Subcutaneous abdominal adipose tissue (tissue), 5 donors: ENCODE measurements at regions not wholly inside any gene's neighbourhood (a gene's known extent, or its start where the extent isn't known, plus 50 kb on each side); places are given as distances from the start of the nearest gene placed in this dataset.
"Not testable (repeated sequence)": the region's sequence is repeated elsewhere in the genome, so short reads cannot be mapped to it uniquely, and the experiment has no call there.

ENCODE experiments used
- H3K27ac ChIP-seq: one replicate; pipeline ENCODE4 v1.7.0; 2013; ENCODE audit warnings: low read depth, mild to moderate bottlenecking, inconsistent platforms, low read length, moderate library complexity
- H3K27me3 ChIP-seq, 5 donors: one replicate each; pipeline ENCODE4 v1.7.0; 2013; ENCODE audit warnings: low read length in 5 of 5, inconsistent platforms in 1 of 5; ENCODE audit not compliant: control insufficient read depth in 5 of 5, insufficient read depth in 4 of 5
- H3K36me3 ChIP-seq, 5 donors: one replicate each; pipeline ENCODE4 v1.7.0; 2013; ENCODE audit warnings: low read length in 5 of 5; ENCODE audit not compliant: control insufficient read depth in 5 of 5, insufficient read depth in 5 of 5
- H3K4me1 ChIP-seq, 5 donors: one replicate each; pipeline ENCODE4 v1.7.0; 2013; ENCODE audit warnings: low read length in 5 of 5, mild to moderate bottlenecking in 3 of 5, moderate library complexity in 1 of 5; ENCODE audit not compliant: control insufficient read depth in 5 of 5, insufficient read depth in 5 of 5
- H3K4me3 ChIP-seq, 5 donors: one replicate each; pipeline ENCODE4 v1.7.0; 2013; ENCODE audit warnings: low read length in 5 of 5, low read depth in 1 of 5
- H3K9ac ChIP-seq, 5 donors: one replicate each; pipeline ENCODE4 v1.7.0; 2013; ENCODE audit warnings: low read length in 5 of 5, mild to moderate bottlenecking in 4 of 5, moderate library complexity in 3 of 5
- H3K9me3 ChIP-seq, 5 donors: one replicate each; pipeline ENCODE4 v1.7.0; 2013; ENCODE audit warnings: low read length in 5 of 5; ENCODE audit not compliant: control insufficient read depth in 5 of 5
- donor health status: healthy.
- donor health status: healthy.
- donor health status: healthy.
- donor health status: healthy.
- donor health status: healthy.

- H3K4me3 ChIP-seq = peak overlapping the region in 2 of 5 donors; percentile 31 to 42
- H3K27me3 ChIP-seq = peaks cover 4 to 25% (median 7%) of the 10 kb centered on the region in 5 donors
These were observed 164.3 kb upstream of the PABPC3 start for GRCh38 chr13:24931450-24932251.

DNA sequence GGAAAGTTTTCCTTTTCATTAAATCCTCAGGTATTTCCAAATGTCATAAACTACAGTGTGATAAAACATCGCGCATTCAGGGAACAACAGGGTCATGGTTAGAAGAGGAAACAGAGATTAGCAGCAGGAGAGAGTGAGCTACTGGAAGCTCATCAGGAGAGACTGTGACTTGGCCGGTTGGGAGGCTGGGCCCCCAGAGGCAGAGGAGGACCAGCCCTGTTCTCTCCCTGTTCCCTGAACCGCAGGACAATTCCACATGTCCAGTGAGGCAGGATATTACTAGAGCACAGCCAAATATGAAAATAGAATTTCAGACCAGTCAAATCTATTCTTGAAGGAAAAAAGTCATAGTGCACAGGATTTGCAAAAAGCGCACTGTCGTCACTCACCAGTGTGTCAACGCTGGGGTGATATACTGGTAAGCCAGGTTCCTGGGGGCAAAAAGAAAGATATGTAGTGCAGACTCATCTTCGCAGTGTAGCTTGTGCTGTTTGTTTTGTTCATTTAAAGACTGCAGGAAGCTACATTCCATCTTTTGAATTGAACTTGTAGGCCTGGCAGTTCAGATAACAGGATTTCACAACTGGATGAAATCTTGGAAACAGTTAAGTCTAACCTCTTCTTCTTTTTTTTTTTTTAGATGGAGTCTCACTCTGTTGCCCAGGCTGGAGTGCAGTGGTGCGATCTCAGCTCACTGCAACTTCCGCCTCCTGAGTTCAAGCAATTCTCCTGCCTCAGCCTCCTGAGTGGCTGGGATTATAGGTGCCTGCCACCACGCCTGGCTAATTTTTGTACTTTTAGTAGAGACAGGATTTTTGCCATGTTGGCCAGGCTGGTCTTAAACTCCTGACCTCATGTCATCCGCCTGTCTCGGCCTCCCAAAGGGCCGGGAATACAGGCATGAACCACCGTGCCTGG is 162.6 kb upstream of the PABPC3 start:
- H3K9me3 ChIP-seq, H3K27ac ChIP-seq, H3K4me1 ChIP-seq, H3K36me3 ChIP-seq, H3K9ac ChIP-seq, H3K4me3 ChIP-seq: not testable (repeated sequence)
- H3K27me3 ChIP-seq = peaks cover 4 to 23% (median 9%) of the 10 kb centered on the region in 5 donors

More at GRCh38 chr13:24931450-24932251, 164.3 kb upstream of the PABPC3 start:
- Histone ChIP-seq H3K9me3 (no peaks in the 10 kb centered on the region), H3K4me1 (no peaks in the 10 kb centered on the region), H3K36me3 (no peaks in the 10 kb centered on the region), H3K9ac (no peak overlapping the region), H3K27ac (no peak overlapping the region)

GRCh38 chr13:24934024-24934385 is 161.9 kb upstream of the PABPC3 start:
- H3K36me3 ChIP-seq, H3K9me3 ChIP-seq, H3K27ac ChIP-seq, H3K9ac ChIP-seq, H3K4me3 ChIP-seq, H3K4me1 ChIP-seq: not testable (repeated sequence)
- H3K27me3 ChIP-seq = peaks cover 4 to 23% (median 9%) of the 10 kb centered on the region in 5 donors

- peaks cover 0 to 2% (median 0%) of the 10 kb centered on the region in 5 donors for H3K27me3 ChIP-seq
- no peak overlapping the region for H3K27ac ChIP-seq
- no peaks in the 10 kb centered on the region for H3K9me3 ChIP-seq
- no peak overlapping the region for H3K9ac ChIP-seq
- H3K4me3 ChIP-seq = no peak overlapping the region
- H3K36me3 ChIP-seq = no peaks in the 10 kb centered on the region
- no peaks in the 10 kb centered on the region for H3K4me1 ChIP-seq
These were observed 157.0 kb upstream of the PABPC3 start for GRCh38 chr13:24938966-24939365.

DNA sequence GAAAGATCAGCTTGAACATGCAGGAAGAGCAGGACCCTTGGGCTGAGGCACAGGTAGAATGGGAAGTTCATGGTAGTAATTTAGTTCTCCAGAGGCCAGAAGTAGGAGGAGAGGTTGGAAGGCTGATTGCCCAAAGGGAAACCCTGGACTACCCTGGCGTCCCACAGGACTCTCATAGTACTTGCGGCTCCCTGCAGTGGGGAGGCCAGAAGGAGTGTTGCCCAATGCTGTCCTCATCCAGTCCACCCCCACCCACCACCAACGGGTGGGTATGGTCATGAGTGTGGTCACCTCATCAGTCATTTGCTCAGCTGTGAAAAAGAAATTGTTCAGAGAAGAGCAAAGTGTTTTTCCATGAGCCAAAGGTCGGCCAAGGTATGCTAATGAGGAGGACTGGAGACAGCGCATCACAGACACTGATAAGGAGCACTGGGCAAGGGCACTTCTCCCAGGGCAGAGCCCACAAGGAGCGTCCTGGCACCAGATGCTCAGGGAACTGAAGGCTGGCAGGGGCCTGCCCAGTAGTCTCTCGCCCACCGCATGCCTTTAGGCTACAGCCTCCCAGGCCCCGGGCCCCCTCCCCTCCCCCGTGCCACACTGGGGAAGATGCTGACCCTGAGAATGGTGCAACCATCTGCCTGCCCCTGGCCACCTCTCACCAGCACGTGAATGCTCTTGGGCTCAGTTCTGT is 154.8 kb upstream of the PABPC3 start:
- not testable (repeated sequence) for H3K4me1 ChIP-seq, H3K4me3 ChIP-seq, H3K36me3 ChIP-seq, H3K9ac ChIP-seq, H3K9me3 ChIP-seq, H3K27ac ChIP-seq, H3K27me3 ChIP-seq

GRCh38 chr13:24943136-24943535 is 152.8 kb upstream of the PABPC3 start:
- Histone ChIP-seq H3K9ac (no peak overlapping the region), H3K9me3 (no peaks in the 10 kb centered on the region), H3K4me3 (no peak overlapping the region), H3K36me3 (no peaks in the 10 kb centered on the region), H3K27ac (no peak overlapping the region), H3K4me1 (no peaks in the 10 kb centered on the region), H3K27me3 (no peaks in the 10 kb centered on the region)

DNA sequence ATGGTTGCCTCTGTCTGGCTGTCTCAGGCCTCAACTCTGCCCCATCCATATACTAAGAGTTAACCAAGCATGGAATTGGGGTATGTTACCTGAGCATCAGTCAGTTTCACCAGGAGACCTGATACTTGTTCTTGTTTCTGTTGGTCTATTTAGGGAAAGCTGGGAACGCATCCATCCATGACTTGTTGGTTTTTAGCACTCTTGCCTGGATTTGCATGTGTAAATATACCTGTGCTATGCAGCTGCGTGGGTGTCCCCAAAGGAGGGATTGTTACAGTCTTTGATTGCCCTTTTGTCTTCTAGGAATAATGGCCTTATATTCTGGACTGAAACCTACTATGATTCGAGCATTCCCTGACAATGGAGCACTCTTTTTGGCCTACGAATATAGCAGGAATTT is 151.9 kb upstream of the PABPC3 start:
- H3K27me3 ChIP-seq, H3K27ac ChIP-seq, H3K4me1 ChIP-seq: not testable (repeated sequence)

DNA sequence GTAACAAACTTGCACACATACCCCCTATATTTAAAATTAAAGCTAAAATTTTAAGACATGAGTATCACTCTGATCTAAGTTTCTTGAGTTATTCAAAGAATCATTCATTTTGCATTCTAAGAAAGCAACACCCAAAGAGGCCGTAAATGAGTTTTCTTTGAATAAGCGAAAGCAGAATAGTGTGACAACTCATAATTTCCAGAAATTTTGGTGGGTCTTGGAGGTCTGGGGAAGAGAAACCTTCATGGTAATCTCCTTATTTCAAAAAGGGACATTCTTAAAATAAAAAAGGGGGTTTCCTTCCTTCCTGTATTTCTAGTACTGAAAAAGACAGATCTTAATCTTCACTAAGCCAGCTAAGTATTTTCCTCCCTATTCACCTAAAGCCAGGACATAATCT is 147.0 kb upstream of the PABPC3 start:
- not testable (repeated sequence) for H3K36me3 ChIP-seq, H3K9ac ChIP-seq, H3K4me3 ChIP-seq

More for the DNA sequence above, 151.9 kb upstream of the PABPC3 start:
- not testable (repeated sequence) for H3K36me3 ChIP-seq, H3K9me3 ChIP-seq, H3K4me3 ChIP-seq, H3K9ac ChIP-seq

DNA sequence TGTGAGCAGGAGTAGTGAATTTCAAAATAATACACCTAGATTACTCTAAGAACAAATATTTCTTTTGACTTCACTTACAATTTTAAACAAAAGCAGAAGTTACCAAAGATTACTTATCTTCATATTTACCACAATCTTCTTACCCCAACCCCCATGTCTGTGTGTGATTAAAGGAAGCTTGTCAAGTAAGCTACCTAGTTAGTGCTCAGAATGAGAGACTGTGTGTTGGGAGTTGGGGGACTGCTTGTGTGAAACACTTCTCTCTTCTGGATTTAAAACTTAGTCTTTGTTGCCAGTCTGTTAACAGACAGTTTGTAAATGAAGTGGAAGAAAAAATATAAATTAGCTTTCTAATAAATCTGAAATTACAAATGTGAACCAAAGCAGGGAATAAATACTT is 145.3 kb upstream of the PABPC3 start:
- not testable (repeated sequence) for H3K27ac ChIP-seq, H3K27me3 ChIP-seq, H3K9me3 ChIP-seq, H3K36me3 ChIP-seq, H3K4me1 ChIP-seq, H3K4me3 ChIP-seq, H3K9ac ChIP-seq

More for the DNA sequence above, 147.0 kb upstream of the PABPC3 start:
- not testable (repeated sequence) for H3K9me3 ChIP-seq, H3K27ac ChIP-seq, H3K27me3 ChIP-seq, H3K4me1 ChIP-seq

DNA sequence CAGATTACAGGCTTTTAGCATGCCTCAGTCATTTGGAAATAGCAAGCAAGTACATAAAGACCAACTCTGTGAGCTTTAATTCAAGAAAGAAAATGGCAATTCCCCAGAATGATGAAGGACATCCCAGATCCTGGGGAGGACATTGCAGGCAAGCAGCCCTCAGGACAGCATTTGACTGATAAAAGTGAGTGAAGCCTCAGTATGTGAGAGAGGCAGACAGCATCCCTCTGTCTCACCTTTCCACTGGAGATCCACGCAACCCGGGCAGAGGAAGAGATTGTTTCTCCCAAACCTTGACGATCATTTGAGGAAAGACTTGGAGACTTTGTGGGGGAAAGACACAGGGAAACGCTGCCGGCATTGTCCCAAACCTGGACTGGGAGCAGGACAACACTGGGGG is 128.0 kb upstream of the PABPC3 start:
- not testable (repeated sequence) for H3K27me3 ChIP-seq, H3K27ac ChIP-seq, H3K36me3 ChIP-seq, H3K9me3 ChIP-seq, H3K4me1 ChIP-seq
- H3K9ac ChIP-seq = peak overlapping the region in 2 of 5 donors; percentile 41 to 45
- peak overlapping the region; percentile 52 to 66 (median 54) for H3K4me3 ChIP-seq
